GM21528 (cell line): ENCODE measurements at regions not wholly inside any gene's neighbourhood (a gene's known extent, or its start where the extent isn't known, plus 50 kb on each side); places are given as distances from the start of the nearest gene placed in this dataset.

Experiments
- ATAC-seq: cut with Tn5 transposase; IDR thresholded peaks from one replicate; pipeline ENCODE4 v1.9.1; 2021; ENCODE audit warnings: mild to moderate bottlenecking, moderate library complexity; ENCODE audit not compliant: unreplicated experiment, low FRiP score

- ATAC-seq = no peak
Measured at GRCh38 chr10:78699971-78700370, 368.8 kb upstream of the ZMIZ1 start.

GRCh38 chr10:78700413-78700812, 368.4 kb upstream of the ZMIZ1 start:
- no peak for ATAC-seq

- ATAC-seq = no peak
Measured at GRCh38 chr10:78700816-78701520, 367.8 kb upstream of the ZMIZ1 start.

GRCh38 chr10:78702186-78702585, 366.6 kb upstream of the ZMIZ1 start:
- ATAC-seq = no peak

- ATAC-seq = no peak
Measured at GRCh38 chr10:78702876-78703275, 365.9 kb upstream of the ZMIZ1 start.

GRCh38 chr10:78703593-78703992, 365.2 kb upstream of the ZMIZ1 start:
- ATAC-seq = no peak

- ATAC-seq = no peak
Measured at GRCh38 chr10:78706256-78706655, 362.5 kb upstream of the ZMIZ1 start.

GRCh38 chr10:78706726-78707540, 361.8 kb upstream of the ZMIZ1 start:
- no peak for ATAC-seq

GRCh38 chr10:78707745-78708144, 361.0 kb upstream of the ZMIZ1 start:
- ATAC-seq = no peak

- ATAC-seq = no peak
Measured at GRCh38 chr10:78712147-78712546, 356.6 kb upstream of the ZMIZ1 start.

- no peak for ATAC-seq
Measured at GRCh38 chr10:78713659-78714058, 355.1 kb upstream of the ZMIZ1 start.

- ATAC-seq = no peak
Measured at GRCh38 chr10:78714225-78714624, 354.5 kb upstream of the ZMIZ1 start.

GRCh38 chr10:78715435-78715834, 353.3 kb upstream of the ZMIZ1 start:
- no peak for ATAC-seq

GRCh38 chr10:78716043-78716660, 352.6 kb upstream of the ZMIZ1 start:
- ATAC-seq = no peak

- no peak for ATAC-seq
Measured at GRCh38 chr10:78717200-78717599, 351.6 kb upstream of the ZMIZ1 start.

GRCh38 chr10:78718032-78718572, 350.7 kb upstream of the ZMIZ1 start:
- ATAC-seq = no peak

GRCh38 chr10:78719276-78719675, 349.5 kb upstream of the ZMIZ1 start:
- ATAC-seq = no peak

- ATAC-seq = no peak
Measured at GRCh38 chr10:78720091-78720490, 348.7 kb upstream of the ZMIZ1 start.

GRCh38 chr10:78721231-78721630, 347.5 kb upstream of the ZMIZ1 start:
- no peak for ATAC-seq

- ATAC-seq = no peak
Measured at GRCh38 chr10:78724846-78725245, 343.9 kb upstream of the ZMIZ1 start.

- no peak for ATAC-seq
Measured at GRCh38 chr10:78726171-78726570, 342.6 kb upstream of the ZMIZ1 start.
